PFSK-1 (cell line): ENCODE measurements at regions not wholly inside any gene's neighbourhood (a gene's known extent, or its start where the extent isn't known, plus 50 kb on each side); places are given as distances from the start of the nearest gene placed in this dataset.

ENCODE experiments used
- FOXP2 ChIP-seq: optimal IDR thresholded peaks from 2 replicates; pipeline ENCODE3; 2011; ENCODE audit warnings: borderline replicate concordance, control low read depth, inconsistent platforms; ENCODE audit not compliant: insufficient read depth; ENCODE audit errors: extremely low read length, extremely low read depth
- POLR2AphosphoS5 ChIP-seq: IDR thresholded peaks from 2 replicates; pipeline ENCODE4 v1.6.1; 2012; ENCODE audit warnings: low read depth, mild to moderate bottlenecking, control low read depth, low read length, moderate library complexity
- REST ChIP-seq, 2 experiments: IDR thresholded peaks; 2 replicates each; pipeline versions ENCODE4 v1.6.1 to v1.8.0; 2011 to 2012; ENCODE audit warnings: low read depth in 2 of 2, low read length in 2 of 2, control low read depth in 1 of 2, inconsistent platforms in 1 of 2, mild to moderate bottlenecking in 1 of 2, moderate library complexity in 1 of 2; ENCODE audit not compliant: insufficient read depth in 1 of 2
- SIN3A ChIP-seq: IDR thresholded peaks from 2 replicates; pipeline ENCODE4 v1.6.1; 2012; ENCODE audit warnings: mild to moderate bottlenecking, low read length, moderate library complexity, borderline replicate concordance; ENCODE audit not compliant: insufficient read depth
- TAF1 ChIP-seq: IDR thresholded peaks from 2 replicates; pipeline ENCODE4 v1.6.1; 2012; ENCODE audit warnings: low read length, control low read depth, borderline replicate concordance; ENCODE audit not compliant: insufficient read depth

- TF ChIP-seq REST (IDR thresholded peaks at IDR 0.05; ENCODE audit: insufficient read depth in 1 of 2, low read depth in 2 of 2, low read length in 2 of 2) (no peak), FOXP2 (no peak)
Observed at GRCh38 chr6:19549109-19549508, 288.1 kb upstream of the ID4 start.

GRCh38 chr6:19550380-19550779 is 286.8 kb upstream of the ID4 start:
- TF ChIP-seq SIN3A (no peak), FOXP2 (no peak), POLR2AphosphoS5 (no peak), TAF1 (no peak), REST (IDR thresholded peaks at IDR 0.05; ENCODE audit: insufficient read depth in 1 of 2, low read depth in 2 of 2, low read length in 2 of 2) (no peak)

GRCh38 chr6:19551611-19552010 is 285.6 kb upstream of the ID4 start:
- TF ChIP-seq TAF1 (no peak), SIN3A (no peak), FOXP2 (no peak)

- TF ChIP-seq SIN3A, result no peak
- TF ChIP-seq POLR2AphosphoS5, result no peak
- no peak for TF ChIP-seq FOXP2
- no peak for TF ChIP-seq TAF1
- TF ChIP-seq REST (IDR thresholded peaks at IDR 0.05; ENCODE audit: insufficient read depth in 1 of 2, low read depth in 2 of 2, low read length in 2 of 2), result no peak
Observed at GRCh38 chr6:19552076-19552475, 285.1 kb upstream of the ID4 start.

- TF ChIP-seq REST (IDR thresholded peaks at IDR 0.05; ENCODE audit: insufficient read depth in 1 of 2, low read depth in 2 of 2, low read length in 2 of 2) (no peak), FOXP2 (no peak), SIN3A (no peak)
Observed at GRCh38 chr6:19552588-19552987, 284.6 kb upstream of the ID4 start.
